NCI-H1694 treated with DMSO at 0.1 percent for 48 hours (cell line): ENCODE measurements at regions not wholly inside any gene's neighbourhood (a gene's known extent, or its start where the extent isn't known, plus 50 kb on each side); places are given as distances from the start of the nearest gene placed in this dataset.
"Not testable (repeated sequence)": the region's sequence is repeated elsewhere in the genome, so short reads cannot be mapped to it uniquely, and the experiment has no call there.

ENCODE experiments used
- DNase-seq: peaks from one replicate; lab custom pipeline; 2025; lab: John Stamatoyannopoulos, UW

- no peak for DNase-seq
These were observed 221.1 kb upstream of the EDNRB start for GRCh38 chr13:78139765-78140164.

GRCh38 chr13:78138756-78139155 lies 220.1 kb upstream of the EDNRB start:
- DNase-seq = no peak

- DNase-seq = peak; percentile 88
These were observed 218.9 kb upstream of the EDNRB start for GRCh38 chr13:78137404-78138142.

DNA sequence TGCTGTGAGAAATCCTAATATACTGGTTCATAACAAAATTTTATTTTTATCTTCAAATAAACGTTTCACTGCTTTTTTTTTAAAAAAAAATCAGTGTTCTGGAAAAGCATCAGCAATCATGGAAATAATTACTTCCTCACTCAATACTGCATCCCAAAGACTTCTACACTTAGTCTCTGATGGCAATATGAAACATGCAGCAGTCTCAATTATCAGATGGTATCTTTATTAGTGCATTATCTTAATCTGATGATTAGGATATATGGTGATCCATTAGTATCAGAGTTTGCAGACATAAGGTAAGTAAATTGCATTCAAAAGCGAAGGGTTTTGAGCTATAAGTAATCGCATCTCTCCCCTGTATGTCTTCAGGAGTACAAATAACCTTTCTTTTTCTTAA lies 218.3 kb upstream of the EDNRB start:
- no peak for DNase-seq

GRCh38 chr13:78133511-78133910 lies 214.9 kb upstream of the EDNRB start:
- peak; percentile 57 for DNase-seq

- DNase-seq = peak; percentile 16
These were observed 213.2 kb upstream of the EDNRB start for GRCh38 chr13:78131811-78132210.

GRCh38 chr13:78131346-78131745 lies 212.7 kb upstream of the EDNRB start:
- DNase-seq = no peak

DNA sequence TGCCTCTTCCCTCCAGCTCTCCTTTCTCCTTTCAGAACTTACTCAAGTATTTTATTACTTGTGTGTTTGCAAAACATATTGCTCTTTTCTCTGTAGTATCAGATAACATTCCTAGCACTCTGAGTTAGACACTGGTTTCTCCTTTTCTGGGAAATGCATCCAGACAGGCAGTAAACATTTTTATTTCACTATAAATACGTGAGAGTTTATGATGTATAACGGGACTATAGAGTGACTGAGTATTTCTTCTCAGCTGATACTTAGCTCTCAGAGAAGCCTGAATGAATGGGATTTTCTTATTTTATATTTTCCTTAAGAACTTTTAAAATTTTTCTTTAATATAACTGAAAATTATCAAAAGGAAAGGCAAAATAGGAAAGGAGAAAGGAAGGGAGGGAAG lies 211.2 kb upstream of the EDNRB start:
- DNase-seq = no peak

- no peak for DNase-seq
These were observed 210.7 kb upstream of the EDNRB start for GRCh38 chr13:78129359-78129758.

GRCh38 chr13:78121459-78122348 lies 203.1 kb upstream of the EDNRB start:
- peak; percentile 64 for DNase-seq

- DNase-seq = no peak
These were observed 202.4 kb upstream of the EDNRB start for GRCh38 chr13:78121001-78121400.

DNA sequence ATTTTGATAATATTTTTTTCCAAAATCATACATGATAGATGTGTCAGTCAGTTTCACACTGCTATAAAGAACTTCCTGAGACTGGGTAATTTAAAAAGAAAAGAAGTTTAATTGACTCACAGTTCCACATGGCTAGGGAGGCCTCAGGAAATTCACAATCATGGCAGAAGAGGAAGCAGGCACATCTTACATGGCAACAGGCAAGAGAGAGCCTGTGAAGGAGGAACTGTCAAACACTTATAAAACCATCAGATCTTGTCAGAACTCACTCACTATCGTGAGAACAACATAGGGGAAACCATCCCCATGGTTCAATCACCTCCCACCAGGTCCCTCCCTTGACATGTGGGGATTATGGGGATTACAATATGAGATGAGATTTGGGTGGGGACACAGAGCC lies 201.5 kb upstream of the EDNRB start:
- DNase-seq = not testable (repeated sequence)

DNA sequence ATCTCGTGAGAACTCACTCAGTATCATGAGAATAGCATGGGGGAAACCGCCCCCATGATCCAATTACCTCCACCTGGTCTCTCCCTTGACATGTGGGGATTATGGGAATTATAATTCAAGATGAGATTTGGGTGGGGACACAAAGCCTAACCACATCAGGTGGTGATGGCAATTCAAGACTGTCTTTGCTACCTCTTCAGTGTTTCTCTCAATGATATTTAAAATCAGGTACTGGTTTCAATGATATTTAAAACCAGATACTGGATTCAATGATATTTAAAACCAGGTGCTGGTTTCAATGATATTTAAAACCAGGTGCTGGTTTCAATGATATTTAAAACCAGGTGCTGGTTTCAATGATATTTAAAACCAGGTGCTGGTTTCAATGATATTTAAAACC lies 198.4 kb upstream of the EDNRB start:
- DNase-seq = not testable (repeated sequence)

GRCh38 chr13:78105656-78106055 lies 187.0 kb upstream of the EDNRB start:
- no peak for DNase-seq

GRCh38 chr13:78103936-78104335 lies 185.3 kb upstream of the EDNRB start:
- no peak for DNase-seq

DNA sequence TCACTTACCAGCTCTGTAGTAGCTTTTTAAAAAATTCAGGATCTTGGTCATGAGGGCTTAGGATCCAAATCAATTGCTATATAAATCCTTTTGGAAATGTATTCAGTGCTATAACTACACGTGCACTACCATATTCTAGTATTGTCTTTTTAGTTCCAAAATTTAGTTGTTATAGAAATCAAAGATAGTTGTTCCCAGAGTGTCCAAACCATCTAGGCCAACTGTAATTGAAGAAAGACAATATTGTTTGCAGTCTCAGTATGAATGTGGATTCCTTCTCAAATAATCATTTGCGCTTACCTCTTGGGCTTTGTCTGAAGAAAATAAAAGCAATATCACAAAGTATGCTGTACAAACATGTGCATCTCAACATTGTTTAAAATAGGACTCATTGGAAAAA lies 184.1 kb upstream of the EDNRB start:
- DNase-seq = no peak

GRCh38 chr13:78102121-78102677 lies 183.6 kb upstream of the EDNRB start:
- no peak for DNase-seq

GRCh38 chr13:78100486-78100885 lies 181.9 kb upstream of the EDNRB start:
- no peak for DNase-seq

GRCh38 chr13:78098249-78098648 lies 179.6 kb upstream of the EDNRB start:
- no peak for DNase-seq

- no peak for DNase-seq
These were observed 177.6 kb upstream of the EDNRB start for GRCh38 chr13:78096221-78096620.

GRCh38 chr13:78087966-78088678 lies 169.5 kb upstream of the EDNRB start:
- DNase-seq = no peak
